IPS-15b (cell line): ENCODE measurements at regions not wholly inside any gene's neighbourhood (a gene's known extent, or its start where the extent isn't known, plus 50 kb on each side); places are given as distances from the start of the nearest gene placed in this dataset.

Experiments used
- H3K27me3 ChIP-seq: one replicate; pipeline ENCODE4 v1.6.1; 2013; ENCODE audit warnings: low read length; ENCODE audit not compliant: control insufficient read depth, insufficient read depth
- H3K36me3 ChIP-seq: one replicate; pipeline ENCODE4 v1.6.1; 2013; ENCODE audit warnings: low read length; ENCODE audit not compliant: control insufficient read depth, insufficient read depth
- H3K4me1 ChIP-seq: one replicate; pipeline ENCODE4 v1.6.1; 2013; ENCODE audit warnings: mild to moderate bottlenecking, low read length; ENCODE audit not compliant: control insufficient read depth, insufficient read depth
- H3K4me3 ChIP-seq: one replicate; pipeline ENCODE4 v1.5.1; 2013; ENCODE audit warnings: low read depth, low read length
- H3K9ac ChIP-seq: one replicate; pipeline ENCODE4 v1.6.1; 2013; ENCODE audit warnings: low read depth, mild to moderate bottlenecking, low read length
- H3K9me3 ChIP-seq: one replicate; pipeline ENCODE4 v1.6.1; 2013; ENCODE audit warnings: mild to moderate bottlenecking, low read length; ENCODE audit not compliant: control insufficient read depth, insufficient read depth

DNA sequence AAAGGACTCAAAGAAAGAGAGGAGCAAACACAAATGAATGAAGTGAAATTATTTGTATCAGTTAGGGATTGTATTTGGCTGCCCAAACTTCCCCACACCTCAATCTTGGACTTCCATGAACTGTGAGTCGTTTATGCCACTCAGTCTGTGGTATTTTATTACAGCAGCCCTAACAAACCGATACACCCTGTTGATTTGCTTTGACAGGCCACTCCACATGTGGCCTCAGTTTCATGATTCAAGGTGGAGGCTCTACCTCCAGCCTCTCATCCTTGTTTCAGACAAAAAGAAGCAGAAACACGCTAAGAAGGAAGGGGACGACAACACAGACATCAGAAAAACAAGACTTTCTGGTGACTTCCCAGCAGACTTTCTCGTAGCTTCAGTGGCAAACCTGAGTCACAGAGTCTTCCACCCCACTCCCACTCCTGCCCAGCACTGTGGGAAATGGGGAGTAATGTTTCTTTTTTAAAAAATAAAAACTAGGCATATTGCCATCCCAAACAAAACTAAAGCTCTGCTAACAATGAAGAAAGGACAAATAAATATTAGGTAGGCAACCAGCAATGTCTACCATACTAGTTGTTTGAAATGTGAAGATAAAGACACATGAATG lies 52.2 kb upstream of the ABCA1 start:
- Histone ChIP-seq H3K9ac (no peak overlapping the region), H3K4me3 (no peak overlapping the region), H3K27me3 (no peaks in the 10 kb centered on the region), H3K36me3 (no peaks in the 10 kb centered on the region), H3K9me3 (no peaks in the 10 kb centered on the region), H3K4me1 (no peaks in the 10 kb centered on the region)

DNA sequence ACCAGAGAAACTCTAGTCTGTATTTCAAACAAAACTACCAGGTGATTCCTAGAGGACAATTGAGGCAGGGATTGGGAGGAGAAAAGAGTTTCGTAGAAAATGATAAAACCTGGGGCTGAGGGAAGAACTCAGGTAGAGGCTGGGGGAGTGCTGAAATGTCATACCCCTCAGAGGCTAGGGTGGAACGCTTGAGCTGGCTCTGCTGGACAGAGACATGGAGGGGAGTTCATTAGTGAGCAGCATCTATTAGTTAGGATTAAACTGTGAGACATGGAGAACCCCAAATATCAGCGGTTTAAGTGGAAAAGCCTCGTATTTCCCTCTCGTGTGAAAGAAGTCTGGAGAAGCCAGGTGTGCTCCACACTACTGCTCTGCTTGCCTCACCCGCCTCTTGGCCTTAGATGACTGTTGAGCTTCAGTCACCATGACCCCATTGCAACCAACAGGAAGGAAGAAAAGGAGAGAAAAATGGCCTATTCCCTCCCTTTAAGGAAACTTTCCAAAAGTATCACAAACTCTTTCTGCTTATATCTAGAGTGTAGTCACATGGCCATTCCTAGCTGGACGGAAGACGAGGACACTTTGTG lies 53.7 kb upstream of the ABCA1 start:
- Histone ChIP-seq H3K4me3 (no peak overlapping the region), H3K4me1 (no peaks in the 10 kb centered on the region), H3K9ac (no peak overlapping the region), H3K36me3 (no peaks in the 10 kb centered on the region), H3K27me3 (no peaks in the 10 kb centered on the region), H3K9me3 (no peaks in the 10 kb centered on the region)

DNA sequence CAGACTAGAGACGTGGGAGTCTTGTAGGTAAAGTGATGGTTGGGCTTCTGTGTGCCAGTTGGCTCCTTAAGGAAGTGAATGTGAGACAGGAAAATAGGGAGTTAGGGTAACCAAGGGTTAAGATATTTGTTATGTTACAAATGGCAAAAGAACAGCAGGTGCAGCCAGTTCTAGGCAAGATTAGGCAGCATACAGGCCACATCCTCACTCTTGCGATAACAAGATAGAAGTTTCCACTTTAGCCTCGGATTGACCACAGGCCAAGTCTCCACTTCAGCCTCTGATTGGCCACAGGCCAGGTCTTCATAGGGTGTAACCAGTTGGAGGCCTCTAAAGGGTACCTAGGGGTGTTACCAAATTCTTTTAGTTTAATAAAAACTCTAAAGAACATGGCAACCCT lies 54.6 kb upstream of the ABCA1 start:
- Histone ChIP-seq H3K36me3 (no peaks in the 10 kb centered on the region), H3K9me3 (no peaks in the 10 kb centered on the region), H3K27me3 (peaks cover 2% of the 10 kb centered on the region), H3K4me3 (no peak overlapping the region), H3K9ac (no peak overlapping the region), H3K4me1 (no peaks in the 10 kb centered on the region)

DNA sequence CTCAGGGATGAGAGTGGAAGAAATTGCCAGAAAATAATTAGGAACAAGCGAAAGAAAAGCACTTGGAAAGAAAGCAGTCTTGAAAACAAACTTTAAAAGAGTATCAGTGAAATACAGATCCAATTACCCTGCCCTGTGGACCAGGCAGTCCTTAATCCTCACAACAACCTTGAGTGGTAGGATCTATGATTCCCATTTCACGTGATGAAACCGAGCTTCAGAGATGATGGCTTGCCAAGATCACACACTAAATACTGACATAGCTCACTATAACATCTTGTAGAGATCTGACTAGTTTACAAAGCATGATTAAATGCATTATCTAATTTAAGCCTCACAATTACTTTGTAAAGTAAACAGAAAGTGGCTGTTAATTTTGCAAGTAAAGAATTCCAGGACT lies 55.5 kb upstream of the ABCA1 start:
- Histone ChIP-seq H3K27me3 (peaks cover 8% of the 10 kb centered on the region), H3K4me1 (no peaks in the 10 kb centered on the region), H3K9ac (no peak overlapping the region), H3K4me3 (no peak overlapping the region), H3K9me3 (no peaks in the 10 kb centered on the region), H3K36me3 (no peaks in the 10 kb centered on the region)

DNA sequence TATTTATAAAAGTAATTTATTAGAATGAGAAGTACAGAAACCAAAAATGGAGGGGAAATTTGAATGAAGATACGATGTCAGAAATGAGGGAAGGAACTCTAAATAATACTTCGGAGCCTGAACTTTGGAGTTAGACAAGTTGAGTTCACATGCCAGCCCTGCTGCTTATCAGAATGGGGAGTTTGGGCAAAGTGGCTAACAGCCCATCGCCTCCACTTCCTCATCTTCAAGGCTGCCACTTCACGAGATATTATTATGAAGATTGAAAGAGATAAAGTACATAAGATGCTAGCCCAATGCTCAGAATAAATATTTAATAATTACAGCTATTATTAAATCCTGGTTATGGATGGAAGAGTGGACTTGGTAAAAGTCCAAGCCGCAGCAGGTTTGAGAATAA lies 56.2 kb upstream of the ABCA1 start:
- Histone ChIP-seq H3K4me3 (no peak overlapping the region), H3K36me3 (no peaks in the 10 kb centered on the region), H3K9me3 (no peaks in the 10 kb centered on the region), H3K9ac (no peak overlapping the region), H3K4me1 (no peaks in the 10 kb centered on the region), H3K27me3 (peaks cover 14% of the 10 kb centered on the region)

DNA sequence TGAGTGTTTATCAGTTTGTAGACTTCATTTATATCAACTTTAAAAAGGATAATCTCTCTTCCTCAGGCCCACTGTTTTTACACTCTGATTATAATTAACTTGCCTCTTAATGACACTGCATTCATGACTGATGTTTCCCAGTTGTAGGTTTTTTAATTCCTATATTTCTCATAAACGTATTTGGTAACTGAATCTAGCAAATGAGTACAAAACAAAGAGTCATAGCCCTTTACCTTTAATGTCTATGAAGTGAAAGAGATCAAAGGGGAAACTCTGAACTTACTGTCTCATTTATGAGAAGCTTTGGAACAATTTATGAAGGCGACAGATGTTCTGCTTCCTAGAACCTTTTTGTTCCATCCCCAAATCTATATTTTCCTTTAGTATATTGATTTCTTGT lies 56.6 kb upstream of the ABCA1 start:
- Histone ChIP-seq H3K4me1 (no peaks in the 10 kb centered on the region), H3K4me3 (no peak overlapping the region), H3K9me3 (no peaks in the 10 kb centered on the region), H3K27me3 (peaks cover 19% of the 10 kb centered on the region), H3K36me3 (no peaks in the 10 kb centered on the region), H3K9ac (no peak overlapping the region)

DNA sequence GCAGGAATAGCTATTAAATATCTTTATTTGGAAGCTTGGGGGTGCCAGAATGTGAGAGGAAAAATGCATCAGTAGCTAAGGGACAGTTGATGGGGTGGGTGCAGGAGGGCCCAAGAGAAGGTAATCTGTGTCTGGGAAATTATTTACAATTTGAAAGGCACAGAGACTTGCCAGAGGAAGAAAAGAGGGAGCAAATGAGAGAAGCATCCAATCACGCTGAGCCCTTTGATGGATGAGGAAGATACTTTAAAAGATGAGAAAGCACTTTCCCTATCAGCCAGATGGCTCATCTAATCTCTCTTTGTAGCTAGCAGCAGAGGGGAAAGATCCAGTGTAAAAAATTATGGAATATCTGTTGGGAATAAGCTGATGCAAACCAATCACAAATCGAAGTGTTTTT lies 57.0 kb upstream of the ABCA1 start:
- H3K27me3 ChIP-seq = peaks cover 22% of the 10 kb centered on the region
- no peaks in the 10 kb centered on the region for H3K9me3 ChIP-seq
- no peaks in the 10 kb centered on the region for H3K36me3 ChIP-seq
- H3K4me1 ChIP-seq = no peaks in the 10 kb centered on the region
- no peak overlapping the region for H3K9ac ChIP-seq
- H3K4me3 ChIP-seq = no peak overlapping the region

DNA sequence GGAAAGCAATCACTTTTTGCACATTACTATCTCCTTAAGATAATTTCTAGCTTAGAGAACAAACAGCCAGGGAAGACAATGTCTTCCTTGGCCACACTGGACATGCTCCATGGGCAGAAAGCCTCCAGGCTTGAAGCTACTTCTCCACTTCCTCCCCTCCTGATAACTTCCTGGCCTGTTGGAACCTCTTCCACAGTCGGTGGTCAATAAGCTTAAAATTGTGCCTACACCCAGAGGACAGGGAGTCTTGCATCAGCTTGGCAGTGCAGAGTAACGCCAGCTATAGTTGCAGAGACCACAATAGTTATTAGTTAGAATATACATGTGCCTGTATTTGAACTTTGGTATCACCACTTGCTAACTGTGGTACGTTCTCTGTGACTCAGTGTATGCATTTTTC lies 58.1 kb upstream of the ABCA1 start:
- H3K4me1 ChIP-seq = peaks cover 4% of the 10 kb centered on the region
- H3K36me3 ChIP-seq = no peaks in the 10 kb centered on the region
- no peaks in the 10 kb centered on the region for H3K9me3 ChIP-seq
- H3K4me3 ChIP-seq = no peak overlapping the region
- H3K9ac ChIP-seq = no peak overlapping the region
- peaks cover 30% of the 10 kb centered on the region for H3K27me3 ChIP-seq

DNA sequence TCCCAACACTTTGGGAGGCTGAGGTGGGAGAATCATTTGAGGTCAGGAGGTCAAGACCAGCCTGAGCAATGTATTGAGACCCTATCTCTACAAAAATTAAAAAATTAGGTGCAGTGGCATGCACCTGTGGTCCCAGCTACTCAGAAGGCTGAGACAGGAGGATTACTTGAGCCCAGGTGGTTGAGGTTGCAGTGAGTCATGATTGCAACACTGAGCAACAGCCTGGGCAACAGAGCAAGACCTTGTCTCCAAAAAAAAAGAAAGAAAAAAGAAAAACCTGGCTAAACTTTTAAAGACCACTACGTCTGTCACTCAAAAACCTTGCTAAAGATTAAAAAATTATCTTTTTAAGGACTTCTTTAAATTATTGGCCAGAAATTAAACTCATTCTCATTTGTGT lies 59.8 kb upstream of the ABCA1 start:
- Histone ChIP-seq H3K4me3 (no peak overlapping the region), H3K4me1 (peaks cover 13% of the 10 kb centered on the region), H3K27me3 (peaks cover 37% of the 10 kb centered on the region), H3K36me3 (no peaks in the 10 kb centered on the region), H3K9me3 (no peaks in the 10 kb centered on the region), H3K9ac (no peak overlapping the region)

DNA sequence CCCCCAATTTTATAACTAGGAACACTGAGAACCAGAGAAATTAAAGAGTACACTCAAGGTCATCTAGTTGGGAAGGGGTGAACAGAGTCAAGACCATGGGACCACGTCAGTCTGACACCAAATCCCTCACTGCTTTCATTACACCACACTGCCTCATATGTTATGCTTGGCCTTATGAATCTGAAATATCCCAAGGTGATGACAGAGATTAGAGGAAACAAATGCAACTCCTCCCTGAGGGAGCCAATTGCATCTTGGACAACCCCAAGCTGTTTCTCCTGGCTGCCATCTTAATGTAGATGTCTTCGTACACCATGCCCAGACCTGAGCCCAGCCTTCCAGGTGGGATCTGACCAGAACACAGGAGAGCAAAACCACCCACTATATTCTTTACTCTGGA lies 60.6 kb upstream of the ABCA1 start:
- Histone ChIP-seq H3K9ac (no peak overlapping the region), H3K36me3 (no peaks in the 10 kb centered on the region), H3K9me3 (no peaks in the 10 kb centered on the region), H3K4me1 (peaks cover 17% of the 10 kb centered on the region), H3K27me3 (peaks cover 37% of the 10 kb centered on the region), H3K4me3 (no peak overlapping the region)

DNA sequence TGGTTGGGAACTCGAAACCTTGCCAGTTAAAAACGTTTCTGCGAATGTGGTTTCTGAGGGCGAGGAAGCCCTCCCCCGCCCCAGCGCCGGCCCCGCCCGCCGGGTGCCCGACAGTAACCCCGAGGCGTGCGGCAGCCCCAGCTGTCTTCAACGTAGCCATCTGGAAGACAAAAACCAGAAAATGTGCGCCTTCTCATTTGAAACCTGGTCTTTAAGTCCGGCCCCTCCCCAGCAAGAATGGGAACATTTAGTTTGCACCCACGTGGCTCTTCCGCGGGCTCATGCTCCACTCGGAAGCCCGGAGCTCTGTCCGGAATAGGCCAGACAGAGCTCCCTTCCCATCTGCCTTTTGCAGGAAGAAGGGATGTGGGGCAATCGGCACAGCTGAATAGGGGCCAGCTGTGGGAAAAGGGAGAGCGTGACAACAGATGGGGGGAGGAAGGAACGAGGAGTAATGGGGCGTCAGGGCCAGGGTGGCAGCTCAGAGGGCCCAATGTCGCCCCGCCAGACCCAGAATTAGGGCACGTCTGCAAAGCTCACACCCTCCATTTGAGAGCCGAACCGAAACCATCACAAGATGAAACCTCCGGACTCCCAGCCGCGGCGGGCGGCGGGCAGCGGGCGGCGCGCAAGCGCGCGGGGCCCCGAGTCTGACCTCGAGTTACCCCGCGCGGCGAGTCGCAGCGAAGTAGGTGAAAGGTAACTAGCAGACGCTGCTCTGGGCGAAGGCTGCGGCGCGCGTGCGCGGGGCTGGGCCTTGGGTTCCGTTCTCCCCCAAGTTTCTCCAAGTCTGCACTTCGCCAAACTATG lies 63.4 kb upstream of the ABCA1 start:
- Histone ChIP-seq H3K27me3 (peaks cover 37% of the 10 kb centered on the region), H3K4me1 (peaks cover 28% of the 10 kb centered on the region), H3K4me3 (peak overlapping the region; percentile 62)

DNA sequence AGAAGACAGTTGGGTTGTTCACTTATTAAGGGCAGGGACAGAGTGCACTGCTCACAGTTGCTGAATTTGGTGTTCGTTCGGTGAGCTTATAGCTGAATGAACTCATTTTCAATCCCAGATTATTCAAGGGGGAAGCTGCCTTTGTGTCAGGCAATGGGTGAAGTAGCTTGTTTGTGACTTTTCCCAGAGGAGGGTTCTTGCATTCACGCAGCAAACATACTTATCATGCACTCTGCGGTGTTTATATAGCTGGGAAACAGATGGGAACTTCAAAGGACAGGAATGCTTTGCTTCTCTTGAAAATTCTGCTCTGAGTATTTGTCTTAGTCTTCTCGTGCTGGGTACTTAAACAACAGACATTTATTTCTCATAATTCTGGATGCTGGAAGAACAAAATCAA lies 64.7 kb upstream of the ABCA1 start:
- Histone ChIP-seq H3K36me3 (no peaks in the 10 kb centered on the region), H3K9me3 (no peaks in the 10 kb centered on the region), H3K4me3 (peak overlapping the region; percentile 62), H3K9ac (no peak overlapping the region), H3K27me3 (peaks cover 34% of the 10 kb centered on the region), H3K4me1 (peaks cover 30% of the 10 kb centered on the region)

More for the DNA sequence above, 63.4 kb upstream of the ABCA1 start:
- H3K36me3 ChIP-seq = no peaks in the 10 kb centered on the region
- H3K9ac ChIP-seq = peak overlapping the region; percentile 29
- H3K9me3 ChIP-seq = no peaks in the 10 kb centered on the region
